ENCODE measurements at regions not wholly inside any gene's neighbourhood (a gene's known extent, or its start where the extent isn't known, plus 50 kb on each side); places are given as distances from the start of the nearest gene placed in this dataset.
"Not testable (repeated sequence)": the region's sequence is repeated elsewhere in the genome, so short reads cannot be mapped to it uniquely, and the experiment has no call there.

- not testable (repeated sequence) for H2AFZ ChIP-seq (ENCODE audit: low read length); H3K27me3 ChIP-seq (ENCODE audit: insufficient read depth, low read length); DNase-seq (ENCODE audit: insufficient read length, low spot score, missing footprints); H4K20me1 ChIP-seq (ENCODE audit: insufficient read depth, low read length); H3K9me3 ChIP-seq (ENCODE audit: low read depth, low read length); H3K27ac ChIP-seq (ENCODE audit: low read depth, low read length); H3K4me3 ChIP-seq (ENCODE audit: insufficient read depth, low read length); H3K36me3 ChIP-seq (ENCODE audit: insufficient read depth, low read length); H3K79me2 ChIP-seq (ENCODE audit: insufficient read depth, low read length); H3K4me2 ChIP-seq (ENCODE audit: insufficient read depth, low read length)
- peaks cover 16% of the 10 kb centered on the region for H3K4me1 ChIP-seq (ENCODE audit: insufficient read depth, low read length)
Measured at GRCh38 chr6:27173232-27173601, 74.3 kb upstream of the PRSS16 start.

- Histone ChIP-seq H3K4me1 (ENCODE audit: insufficient read depth, low read length) (peaks cover 5% of the 10 kb centered on the region), H3K4me3 (ENCODE audit: insufficient read depth, low read length) (no peak overlapping the region), H3K27me3 (ENCODE audit: insufficient read depth, low read length) (peaks cover 5% of the 10 kb centered on the region), H3K27ac (ENCODE audit: low read depth, low read length) (no peak overlapping the region), H2AFZ (ENCODE audit: low read length) (peak overlapping the region; percentile 10), H3K9me3 (ENCODE audit: low read depth, low read length) (no peaks in the 10 kb centered on the region), H3K4me2 (ENCODE audit: insufficient read depth, low read length) (no peak overlapping the region), H3K79me2 (ENCODE audit: insufficient read depth, low read length) (no peaks in the 10 kb centered on the region), H4K20me1 (ENCODE audit: insufficient read depth, low read length) (no peaks in the 10 kb centered on the region), H3K36me3 (ENCODE audit: insufficient read depth, low read length) (no peaks in the 10 kb centered on the region)
- no peak for TF ChIP-seq CTCF (IDR thresholded peaks at IDR 0.05; ENCODE audit: extremely low read depth, low read depth, low read length)
- DNase-seq (ENCODE audit: insufficient read length, low spot score, missing footprints) = no peak
Measured at GRCh38 chr6:27174958-27175357, 72.5 kb upstream of the PRSS16 start.

DNA sequence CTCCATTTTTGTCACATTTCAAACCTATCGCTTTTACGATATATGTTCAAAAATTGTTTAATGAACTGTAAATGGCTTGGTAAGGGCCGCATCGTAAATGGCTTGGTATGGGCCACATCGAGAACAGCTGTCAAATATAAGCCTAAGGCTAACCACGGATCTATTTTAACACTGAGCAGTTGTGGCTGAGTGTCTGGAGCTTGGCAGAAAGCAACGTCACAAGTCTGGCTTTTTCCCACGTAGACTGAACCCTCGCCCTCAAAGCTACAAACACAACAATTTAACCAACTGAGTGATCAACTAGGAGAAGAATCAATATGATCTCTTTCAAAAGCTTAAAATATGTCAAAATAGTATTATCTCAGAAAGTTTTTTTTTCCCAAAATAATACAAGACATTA, 71.4 kb upstream of the PRSS16 start:
- no peak overlapping the region for H2AFZ ChIP-seq (ENCODE audit: low read length)
- no peak for TF ChIP-seq CTCF (IDR thresholded peaks at IDR 0.05; ENCODE audit: extremely low read depth, low read depth, low read length)
- DNase-seq (ENCODE audit: insufficient read length, low spot score, missing footprints) = no peak
- H4K20me1 ChIP-seq (ENCODE audit: insufficient read depth, low read length) = no peaks in the 10 kb centered on the region
- H3K27me3 ChIP-seq (ENCODE audit: insufficient read depth, low read length) = peaks cover 12% of the 10 kb centered on the region
- H3K27ac ChIP-seq (ENCODE audit: low read depth, low read length) = no peak overlapping the region
- no peaks in the 10 kb centered on the region for H3K36me3 ChIP-seq (ENCODE audit: insufficient read depth, low read length)
- no peaks in the 10 kb centered on the region for H3K9me3 ChIP-seq (ENCODE audit: low read depth, low read length)
- peaks cover 5% of the 10 kb centered on the region for H3K4me1 ChIP-seq (ENCODE audit: insufficient read depth, low read length)
- peak overlapping the region; percentile 92 for H3K4me3 ChIP-seq (ENCODE audit: insufficient read depth, low read length)
- no peaks in the 10 kb centered on the region for H3K79me2 ChIP-seq (ENCODE audit: insufficient read depth, low read length)
- H3K4me2 ChIP-seq (ENCODE audit: insufficient read depth, low read length) = peak overlapping the region; percentile 95

GRCh38 chr6:27176523-27177484, 70.7 kb upstream of the PRSS16 start:
- no peaks in the 10 kb centered on the region for H3K36me3 ChIP-seq (ENCODE audit: insufficient read depth, low read length)
- no peaks in the 10 kb centered on the region for H4K20me1 ChIP-seq (ENCODE audit: insufficient read depth, low read length)
- no peaks in the 10 kb centered on the region for H3K79me2 ChIP-seq (ENCODE audit: insufficient read depth, low read length)
- H2AFZ ChIP-seq (ENCODE audit: low read length) = peak overlapping the region; percentile 100
- H3K9me3 ChIP-seq (ENCODE audit: low read depth, low read length) = no peaks in the 10 kb centered on the region
- H3K27ac ChIP-seq (ENCODE audit: low read depth, low read length) = peak overlapping the region; percentile 86
- peak overlapping the region; percentile 95 for H3K4me2 ChIP-seq (ENCODE audit: insufficient read depth, low read length)
- DNase-seq (ENCODE audit: insufficient read length, low spot score, missing footprints) = peak; percentile 76
- H3K4me1 ChIP-seq (ENCODE audit: insufficient read depth, low read length) = peaks cover 5% of the 10 kb centered on the region
- peak overlapping the region; percentile 92 for H3K4me3 ChIP-seq (ENCODE audit: insufficient read depth, low read length)
- peaks cover 19% of the 10 kb centered on the region for H3K27me3 ChIP-seq (ENCODE audit: insufficient read depth, low read length)
- no peak for TF ChIP-seq CTCF (IDR thresholded peaks at IDR 0.05; ENCODE audit: extremely low read depth, low read depth, low read length)

All from osteoblast (primary cell).